Testis (tissue), 2 donors: ENCODE measurements at regions not wholly inside any gene's neighbourhood (a gene's known extent, or its start where the extent isn't known, plus 50 kb on each side); places are given as distances from the start of the nearest gene placed in this dataset.

Experiments
- DNase-seq: peaks from one replicate; pipeline ENCODE4 v3.0.0-alpha.2; 2019
- H3K27ac ChIP-seq, 2 donors: fragments of 200-600 bp; sonication (generic); one replicate each; pipeline ENCODE4 v1.5.1; 2019
- H3K27me3 ChIP-seq: fragments of 200-600 bp; sonication (generic); one replicate; pipeline ENCODE4 v1.5.1; 2019
- H3K36me3 ChIP-seq: fragments of 200-600 bp; sonication (generic); one replicate; pipeline ENCODE4 v1.5.1; 2017; ENCODE audit warnings: low read depth; ENCODE audit errors: missing control alignments
- H3K4me1 ChIP-seq: fragments of 200-600 bp; sonication (generic); one replicate; pipeline ENCODE4 v1.5.1; 2019
- H3K4me3 ChIP-seq, 2 donors: fragments of 200-600 bp; sonication (generic); one replicate each; pipeline ENCODE4 v1.5.1; 2017 to 2019
- H3K9me3 ChIP-seq: fragments of 200-600 bp; sonication (generic); one replicate; pipeline ENCODE4 v1.5.1; 2017
- CTCF ChIP-seq, 3 experiments: fragments of 450-650 bp in 2 of 3; fragments of 200-600 bp in 1 of 3; sonication (generic) in 1 of 3; IDR thresholded peaks; one replicate each; pipeline ENCODE4 v1.5.1; 2016 to 2019; ENCODE audit warnings: antibody characterized with exemption in 3 of 3, mild to moderate bottlenecking in 2 of 3, moderate library complexity in 1 of 3
- POLR2A ChIP-seq: fragments of 450-650 bp; IDR thresholded peaks from one replicate; pipeline ENCODE4 v1.6.1; 2017; ENCODE audit warnings: antibody characterized with exemption, mild to moderate bottlenecking, moderate library complexity
- WGBS, 2 donors: methylation state at CpG; one replicate each; pipeline ENCODE4 v1.1.5; 2018; 5-methylcytosine and 5-hydroxymethylcytosine counted together
- intact Hi-C: fragments of 100-400 bp; cut with DNase I; formaldehyde crosslinking; loops from one replicate; pipeline ENCODE4 v1.15.1; 2023; ENCODE audit warnings: low total_unique reads

DNA sequence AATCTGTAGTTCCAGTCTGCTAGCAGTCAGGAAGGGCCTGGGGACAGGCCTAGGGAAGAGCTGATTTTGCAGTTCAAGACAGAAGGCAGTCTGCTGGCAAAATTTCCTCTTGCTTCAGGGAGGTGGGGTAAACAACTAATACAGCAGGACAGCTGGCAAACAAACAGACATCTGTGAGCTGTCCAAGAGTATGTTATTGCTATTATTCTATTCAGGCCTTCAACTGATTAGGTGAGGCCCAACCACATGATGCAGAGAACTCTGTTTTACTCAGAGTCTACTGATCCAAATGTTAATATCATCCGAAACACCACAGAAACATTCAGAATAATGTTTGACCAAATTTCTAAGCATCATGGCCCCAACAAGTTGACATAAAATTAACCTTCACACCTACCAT lies 161.0 kb upstream of the E2F7 start:
- 80 to 96% methylated on average over 1 of the region's 1 CpG for WGBS, 2 donors
- Histone ChIP-seq H3K4me3 (no peak overlapping the region), H3K36me3 (no peaks in the 10 kb centered on the region), H3K4me1 (peaks cover 8% of the 10 kb centered on the region), H3K9me3 (no peaks in the 10 kb centered on the region), H3K27me3 (no peaks in the 10 kb centered on the region), H3K27ac (no peak overlapping the region)
- DNase-seq, result no peak
- intact Hi-C loops, result no loop called here
- TF ChIP-seq CTCF (IDR thresholded peaks at IDR 0.05), result no peak
- no peak for TF ChIP-seq POLR2A

GRCh38 chr12:77225373-77225772 lies 160.0 kb upstream of the E2F7 start:
- WGBS, 2 donors, result 94 to 96% methylated on average over 4 of the region's 4 CpGs
- Histone ChIP-seq H3K36me3 (no peaks in the 10 kb centered on the region), H3K4me1 (peaks cover 5% of the 10 kb centered on the region), H3K27ac (no peak overlapping the region), H3K9me3 (no peaks in the 10 kb centered on the region), H3K27me3 (no peaks in the 10 kb centered on the region), H3K4me3 (no peak overlapping the region)
- TF ChIP-seq POLR2A (no peak), CTCF (IDR thresholded peaks at IDR 0.05) (no peak)
- intact Hi-C loops, result no loop called here
- no peak for DNase-seq

GRCh38 chr12:77224346-77224745 lies 159.0 kb upstream of the E2F7 start:
- no peaks in the 10 kb centered on the region for H3K9me3 ChIP-seq
- H3K27me3 ChIP-seq, result no peaks in the 10 kb centered on the region
- intact Hi-C loops, result no loop called here
- WGBS, 2 donors, result 87 to 88% methylated on average over 2 of the region's 2 CpGs
- H3K27ac ChIP-seq, result no peak overlapping the region
- no peak for TF ChIP-seq CTCF (IDR thresholded peaks at IDR 0.05)
- no peak for TF ChIP-seq POLR2A
- H3K4me1 ChIP-seq, result no peaks in the 10 kb centered on the region
- no peaks in the 10 kb centered on the region for H3K36me3 ChIP-seq
- DNase-seq, result no peak
- H3K4me3 ChIP-seq, result no peak overlapping the region

GRCh38 chr12:77222336-77222735 lies 157.0 kb upstream of the E2F7 start:
- H3K27me3 ChIP-seq, result no peaks in the 10 kb centered on the region
- no peak overlapping the region for H3K27ac ChIP-seq
- no peak for DNase-seq
- no peaks in the 10 kb centered on the region for H3K9me3 ChIP-seq
- TF ChIP-seq POLR2A, result no peak
- no peak for TF ChIP-seq CTCF (IDR thresholded peaks at IDR 0.05)
- intact Hi-C loops, result no loop called here
- no peak overlapping the region for H3K4me3 ChIP-seq
- no peaks in the 10 kb centered on the region for H3K36me3 ChIP-seq
- WGBS, 2 donors, result 93 to 98% methylated on average over 2 of the region's 2 CpGs
- no peaks in the 10 kb centered on the region for H3K4me1 ChIP-seq

DNA sequence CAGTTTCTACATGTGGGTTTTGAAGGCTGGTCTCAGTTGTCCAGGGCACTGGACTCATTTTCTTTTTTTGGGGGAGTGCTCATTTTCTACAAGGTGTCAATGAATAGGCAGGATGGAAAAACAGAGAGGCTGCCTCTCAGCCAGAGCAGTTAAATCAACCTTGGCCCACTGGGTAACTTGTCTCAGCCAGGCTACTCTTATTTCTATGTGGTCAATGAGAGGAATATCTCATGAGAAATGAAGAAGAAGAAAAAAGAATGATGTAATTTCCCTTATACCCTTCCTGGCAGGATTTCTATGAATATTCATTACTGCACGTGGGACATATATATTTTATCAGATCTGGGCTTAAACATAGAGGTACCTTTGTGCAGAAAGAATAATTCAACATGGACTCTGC lies 155.2 kb upstream of the E2F7 start:
- H3K4me1 ChIP-seq, result no peaks in the 10 kb centered on the region
- no peaks in the 10 kb centered on the region for H3K36me3 ChIP-seq
- no peak for DNase-seq
- TF ChIP-seq POLR2A, result no peak
- no peak for TF ChIP-seq CTCF (IDR thresholded peaks at IDR 0.05)
- no peak overlapping the region for H3K4me3 ChIP-seq
- no peaks in the 10 kb centered on the region for H3K9me3 ChIP-seq
- intact Hi-C loops, result no loop called here
- H3K27me3 ChIP-seq, result no peaks in the 10 kb centered on the region
- no peak overlapping the region for H3K27ac ChIP-seq
- WGBS, 2 donors, result 67 to 68% methylated on average over 1 of the region's 1 CpG
